H1 (cell line): ENCODE measurements at regions not wholly inside any gene's neighbourhood (a gene's known extent, or its start where the extent isn't known, plus 50 kb on each side); places are given as distances from the start of the nearest gene placed in this dataset.
"Not testable (repeated sequence)": the region's sequence is repeated elsewhere in the genome, so short reads cannot be mapped to it uniquely, and the experiment has no call there.

ENCODE experiments used
- CTCF ChIA-PET: fragments of 300-600 bp; sonication (Branson Sonifier 250); formaldehyde crosslinking; loops from one replicate; lab custom pipeline; 2021; ENCODE audit not compliant: partially characterized antibody; lab: Charles Lee
- POLR2A ChIA-PET: fragments of 300-600 bp; sonication (Branson Sonifier 250); formaldehyde crosslinking; loops from one replicate; lab custom pipeline; 2021; ENCODE audit warnings: inconsistent platforms; ENCODE audit not compliant: partially characterized antibody; lab: Charles Lee
- DNase-seq, 2 experiments: peaks; one replicate each; pipeline versions ENCODE4 v3.0.0 to v3.0.0-alpha.2; 2010 to 2022; ENCODE audit warnings: low spot score in 2 of 2, low read depth in 1 of 2, mixed read lengths in 1 of 2
- FAIRE-seq: peaks from 2 replicates; lab custom pipeline; 2011; peaks lifted over from hg19 to GRCh38; lab: Jason Lieb, UNC
- H2AFZ ChIP-seq: 2 replicates; pipeline ENCODE4 v1.8.1; 2012; ENCODE audit warnings: low read length, inconsistent platforms
- H2AK5ac ChIP-seq: 2 replicates; pipeline ENCODE4 v1.6.1; 2013; ENCODE audit warnings: low read depth, low read length
- H2BK120ac ChIP-seq: replicated peaks from 2 replicates; pipeline ENCODE3; 2013; ENCODE audit warnings: low read depth, low read length, inconsistent platforms
- H2BK12ac ChIP-seq: 2 replicates; pipeline ENCODE4 v1.6.1; 2013; ENCODE audit warnings: low read depth, low read length
- H2BK15ac ChIP-seq: 2 replicates; pipeline ENCODE4 v1.6.1; 2013; ENCODE audit warnings: low read length
- H2BK20ac ChIP-seq: 2 replicates; pipeline ENCODE4 v1.6.1; 2013; ENCODE audit warnings: low read length
- H2BK5ac ChIP-seq: 2 replicates; pipeline ENCODE4 v1.6.1; 2013; ENCODE audit warnings: low read depth, low read length
- H3K14ac ChIP-seq: 2 replicates; pipeline ENCODE4 v1.6.1; 2013; ENCODE audit warnings: inconsistent platforms; ENCODE audit not compliant: insufficient read length
- H3K18ac ChIP-seq: 2 replicates; pipeline ENCODE4 v1.6.1; 2013; ENCODE audit warnings: low read length; ENCODE audit errors: extremely low read depth
- H3K23ac ChIP-seq: 2 replicates; pipeline ENCODE4 v1.6.1; 2013; ENCODE audit warnings: inconsistent platforms; ENCODE audit not compliant: insufficient read length
- H3K23me2 ChIP-seq: 2 replicates; pipeline ENCODE4 v1.6.1; 2013; ENCODE audit warnings: low read depth, low read length
- H3K27ac ChIP-seq: 2 replicates; pipeline ENCODE4 v1.6.1; 2011; ENCODE audit warnings: low read depth, low read length, inconsistent platforms
- H3K27me3 ChIP-seq, 4 experiments: replicated peaks in 1 of 4; 1 replicate in 1 of 4; 2 replicates in 3 of 4; pipeline versions ENCODE4 v1.6.1 to v1.8.1; 2011 to 2013; ENCODE audit warnings: low read length in 3 of 4, mild to moderate bottlenecking in 3 of 4, inconsistent platforms in 2 of 4, mixed read lengths in 2 of 4, moderate library complexity in 1 of 4; ENCODE audit not compliant: control insufficient read depth in 3 of 4, insufficient read depth in 3 of 4; ENCODE audit errors: extremely low read depth in 1 of 4
- H3K36me3 ChIP-seq, 4 experiments: 2 replicates each; pipeline versions ENCODE4 v1.6.1 to v1.8.1; 2011 to 2013; ENCODE audit warnings: mild to moderate bottlenecking in 4 of 4, low read length in 3 of 4, moderate library complexity in 2 of 4, control low read depth in 1 of 4, inconsistent platforms in 1 of 4; ENCODE audit not compliant: insufficient read depth in 4 of 4, control insufficient read depth in 2 of 4
- H3K4ac ChIP-seq: replicated peaks from 2 replicates; pipeline ENCODE3; 2013; ENCODE audit warnings: low read length, low read depth, mixed read lengths, inconsistent platforms; ENCODE audit not compliant: insufficient read length
- H3K4me1 ChIP-seq, 4 experiments: replicated peaks in 1 of 4; 1 replicate in 1 of 4; 2 replicates in 3 of 4; pipeline versions ENCODE4 v1.6.1 to v1.8.1; 2011 to 2013; ENCODE audit warnings: low read length in 3 of 4, inconsistent platforms in 2 of 4, mixed read lengths in 1 of 4; ENCODE audit not compliant: insufficient read depth in 4 of 4, control insufficient read depth in 3 of 4
- H3K4me2 ChIP-seq, 2 experiments: 2 replicates each; pipeline versions ENCODE4 v1.6.1 to v1.8.1; 2011 to 2013; ENCODE audit warnings: low read depth in 2 of 2, low read length in 2 of 2, control low read depth in 1 of 2, inconsistent platforms in 1 of 2, mild to moderate bottlenecking in 1 of 2; ENCODE audit not compliant: insufficient read depth in 1 of 2
- H3K4me3 ChIP-seq, 4 experiments: fragments of 200-600, 300-600 bp in 1 of 4; sonication (generic), shearing (Covaris generic), sonication (Bioruptor Twin) in 1 of 4; 2 replicates each; pipeline versions ENCODE4 v1.5.1 to v1.8.1; 2011 to 2016; ENCODE audit warnings: low read length in 4 of 4, low read depth in 3 of 4, control low read depth in 2 of 4, inconsistent platforms in 2 of 4, mild to moderate bottlenecking in 2 of 4, mixed read lengths in 1 of 4, moderate library complexity in 1 of 4; ENCODE audit not compliant: insufficient read depth in 2 of 4; ENCODE audit errors: extremely low read depth in 1 of 4
- H3K56ac ChIP-seq: replicated peaks from 2 replicates; pipeline ENCODE3; 2013; ENCODE audit warnings: low read depth, mild to moderate bottlenecking, mixed read lengths, low read length, inconsistent platforms; ENCODE audit not compliant: insufficient read length
- H3K79me1 ChIP-seq: 2 replicates; pipeline ENCODE4 v1.6.1; 2013; ENCODE audit warnings: low read depth, low read length, control low read depth
- H3K79me2 ChIP-seq, 2 experiments: 2 replicates each; pipeline versions ENCODE4 v1.6.1 to v1.8.1; 2012 to 2013; ENCODE audit warnings: low read length in 2 of 2, mild to moderate bottlenecking in 2 of 2, inconsistent platforms in 1 of 2; ENCODE audit not compliant: insufficient read depth in 2 of 2, control insufficient read depth in 1 of 2
- H3K9ac ChIP-seq, 4 experiments: replicated peaks in 1 of 4; 1 replicate in 1 of 4; 2 replicates in 3 of 4; pipeline versions ENCODE4 v1.6.1 to v1.8.1; 2011 to 2013; ENCODE audit warnings: low read depth in 3 of 4, low read length in 3 of 4, control low read depth in 2 of 4, mild to moderate bottlenecking in 2 of 4, moderate library complexity in 2 of 4, inconsistent platforms in 1 of 4; ENCODE audit errors: extremely low read depth in 1 of 4
- H3K9me3 ChIP-seq, 2 experiments: 2 replicates each; pipeline versions ENCODE4 v1.6.1 to v1.8.1; 2012 to 2013; ENCODE audit warnings: mild to moderate bottlenecking in 2 of 2, moderate library complexity in 2 of 2, control low read depth in 1 of 2, inconsistent platforms in 1 of 2, low read depth in 1 of 2, low read length in 1 of 2, mixed read lengths in 1 of 2; ENCODE audit not compliant: insufficient read depth in 2 of 2
- H4K20me1 ChIP-seq, 2 experiments: replicated peaks in 1 of 2; 2 replicates each; pipeline versions ENCODE3 to v1.8.1; 2011 to 2013; ENCODE audit warnings: inconsistent platforms in 2 of 2, low read length in 2 of 2, mild to moderate bottlenecking in 1 of 2; ENCODE audit not compliant: insufficient read depth in 2 of 2, control insufficient read depth in 1 of 2
- H4K5ac ChIP-seq: 2 replicates; pipeline ENCODE4 v1.6.1; 2013; ENCODE audit warnings: low read length, low read depth, mixed read lengths, inconsistent platforms; ENCODE audit not compliant: insufficient read length
- H4K8ac ChIP-seq: 2 replicates; pipeline ENCODE4 v1.8.0; 2013; ENCODE audit warnings: mild to moderate bottlenecking, moderate library complexity, low read length, inconsistent platforms; ENCODE audit not compliant: insufficient read depth; ENCODE audit errors: extremely low read depth
- H4K91ac ChIP-seq: replicated peaks from 2 replicates; pipeline ENCODE3; 2013; ENCODE audit warnings: low read length, mixed read lengths, inconsistent platforms; ENCODE audit not compliant: insufficient read length
- SRF ChIP-seq: IDR thresholded peaks from 2 replicates; pipeline ENCODE4 v1.6.1; 2011; ENCODE audit warnings: mild to moderate bottlenecking, low read depth, low read length, moderate library complexity
- WGBS, 2 experiments: shearing (Covaris generic) in 1 of 2; methylation state at CpG; one replicate each; pipeline versions ENCODE4 v1.1.6 to v1.1.7; 2013 to 2015; ENCODE audit warnings: low lambda C conversion rate in 2 of 2, mixed read lengths in 2 of 2, inconsistent platforms in 1 of 2, low coverage in 1 of 2, missing lambda C conversion rate in 1 of 2; ENCODE audit not compliant: insufficient replicate concordance in 2 of 2, insufficient coverage in 1 of 2, insufficient read length in 1 of 2; ENCODE audit errors: extremely low coverage in 1 of 2, missing lambda C conversion rate in 1 of 2; 5-methylcytosine and 5-hydroxymethylcytosine counted together

- H3K27ac ChIP-seq, H4K8ac ChIP-seq, H2BK120ac ChIP-seq, H3K14ac ChIP-seq, H2BK12ac ChIP-seq, H3K4me3 ChIP-seq, H4K5ac ChIP-seq, H2AFZ ChIP-seq, H3K79me1 ChIP-seq, DNase-seq, H3K23ac ChIP-seq, H3K23me2 ChIP-seq, H2BK20ac ChIP-seq, H4K91ac ChIP-seq, H3K56ac ChIP-seq, H3K4me1 ChIP-seq, H2BK5ac ChIP-seq, H3K4me2 ChIP-seq, H3K18ac ChIP-seq, H3K9ac ChIP-seq, H3K79me2 ChIP-seq, POLR2A ChIA-PET, H3K4ac ChIP-seq, H3K36me3 ChIP-seq, H3K27me3 ChIP-seq, H3K9me3 ChIP-seq, H2BK15ac ChIP-seq, H2AK5ac ChIP-seq, H4K20me1 ChIP-seq, FAIRE-seq: not testable (repeated sequence)
- CTCF ChIA-PET = interaction anchor here (0.9 to 1.2 kb wide), 4 partner anchors 47 to 236 kb away, joined by 3 to 4 read pairs (median 4); no protein-coding TSS in a partner anchor
- 85% methylated on average over 7 of the region's 7 CpGs; no CpG with 5 or more reads in 1 of the 2 experiments for WGBS, 2 experiments
- peak; percentile 40; the same call in 1 of the 2 replicates for TF ChIP-seq SRF
These were observed 89.9 kb upstream of the TACR1 start for GRCh38 chr2:75289178-75289577.
